AG09309 (cell line): ENCODE measurements at regions not wholly inside any gene's neighbourhood (a gene's known extent, or its start where the extent isn't known, plus 50 kb on each side); places are given as distances from the start of the nearest gene placed in this dataset.

Source experiments
- DNase-seq: peaks from one replicate; pipeline ENCODE4 v3.0.0-alpha.2; 2010; ENCODE audit warnings: low read depth
- H3K4me3 ChIP-seq: 2 replicates; pipeline ENCODE4 v1.5.1; 2011; ENCODE audit warnings: mild to moderate bottlenecking, low read depth, low read length, moderate library complexity; ENCODE audit not compliant: control insufficient read depth
- TF ChIP-seq, protein P1 (sequence below): IDR thresholded peaks from 2 replicates; pipeline ENCODE4 v1.5.1; 2011; ENCODE audit warnings: mild to moderate bottlenecking, low read depth, low read length, inconsistent platforms; ENCODE audit not compliant: insufficient read depth, control insufficient read depth; ENCODE audit errors: missing control alignments

DNA sequence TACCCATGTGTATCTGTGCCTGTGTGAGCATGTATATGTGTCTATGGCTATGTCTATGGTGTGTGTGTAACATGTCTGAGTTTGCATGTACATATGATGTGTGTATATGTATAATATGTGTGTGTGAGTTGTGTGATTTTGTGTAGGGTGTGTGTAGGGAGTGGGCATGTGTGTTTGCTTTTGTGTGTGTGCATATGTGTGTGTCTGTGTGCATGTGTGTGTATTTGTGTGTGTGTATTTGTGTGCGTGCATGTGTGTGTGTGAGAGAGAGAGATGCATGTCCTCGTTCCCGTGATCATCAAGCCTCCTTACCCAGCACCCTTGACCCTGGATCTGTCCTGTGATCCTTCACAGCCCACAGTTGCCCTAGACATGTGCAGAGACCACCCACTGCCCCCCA lies 79.5 kb downstream of the LINGO1 start:
- TF ChIP-seq, protein P1, sequence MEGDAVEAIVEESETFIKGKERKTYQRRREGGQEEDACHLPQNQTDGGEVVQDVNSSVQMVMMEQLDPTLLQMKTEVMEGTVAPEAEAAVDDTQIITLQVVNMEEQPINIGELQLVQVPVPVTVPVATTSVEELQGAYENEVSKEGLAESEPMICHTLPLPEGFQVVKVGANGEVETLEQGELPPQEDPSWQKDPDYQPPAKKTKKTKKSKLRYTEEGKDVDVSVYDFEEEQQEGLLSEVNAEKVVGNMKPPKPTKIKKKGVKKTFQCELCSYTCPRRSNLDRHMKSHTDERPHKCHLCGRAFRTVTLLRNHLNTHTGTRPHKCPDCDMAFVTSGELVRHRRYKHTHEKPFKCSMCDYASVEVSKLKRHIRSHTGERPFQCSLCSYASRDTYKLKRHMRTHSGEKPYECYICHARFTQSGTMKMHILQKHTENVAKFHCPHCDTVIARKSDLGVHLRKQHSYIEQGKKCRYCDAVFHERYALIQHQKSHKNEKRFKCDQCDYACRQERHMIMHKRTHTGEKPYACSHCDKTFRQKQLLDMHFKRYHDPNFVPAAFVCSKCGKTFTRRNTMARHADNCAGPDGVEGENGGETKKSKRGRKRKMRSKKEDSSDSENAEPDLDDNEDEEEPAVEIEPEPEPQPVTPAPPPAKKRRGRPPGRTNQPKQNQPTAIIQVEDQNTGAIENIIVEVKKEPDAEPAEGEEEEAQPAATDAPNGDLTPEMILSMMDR: no peak
- no peak for DNase-seq
- H3K4me3 ChIP-seq: no peak overlapping the region

DNA sequence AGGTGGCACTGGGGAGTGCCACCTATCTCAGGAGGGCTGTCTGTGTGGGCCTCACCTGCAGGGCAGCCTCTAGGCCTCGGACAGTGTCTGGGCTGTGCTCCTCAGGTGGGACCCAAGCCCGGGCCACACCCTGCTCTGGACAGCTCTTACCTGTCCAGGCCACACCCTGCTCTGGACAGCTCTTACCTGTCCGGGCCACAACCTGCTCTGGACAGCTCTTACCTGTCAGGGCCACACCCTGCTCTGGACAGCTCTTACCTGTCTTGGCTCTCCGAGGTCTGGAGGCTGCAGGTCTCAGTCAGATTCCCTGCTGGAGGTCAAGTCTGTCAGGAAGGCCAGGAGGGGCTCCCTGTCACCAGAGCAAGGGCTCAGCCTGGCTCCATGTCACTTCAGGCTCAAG lies 80.6 kb downstream of the LINGO1 start:
- TF ChIP-seq, protein P1: no peak
- no peak for DNase-seq
- no peak overlapping the region for H3K4me3 ChIP-seq

DNA sequence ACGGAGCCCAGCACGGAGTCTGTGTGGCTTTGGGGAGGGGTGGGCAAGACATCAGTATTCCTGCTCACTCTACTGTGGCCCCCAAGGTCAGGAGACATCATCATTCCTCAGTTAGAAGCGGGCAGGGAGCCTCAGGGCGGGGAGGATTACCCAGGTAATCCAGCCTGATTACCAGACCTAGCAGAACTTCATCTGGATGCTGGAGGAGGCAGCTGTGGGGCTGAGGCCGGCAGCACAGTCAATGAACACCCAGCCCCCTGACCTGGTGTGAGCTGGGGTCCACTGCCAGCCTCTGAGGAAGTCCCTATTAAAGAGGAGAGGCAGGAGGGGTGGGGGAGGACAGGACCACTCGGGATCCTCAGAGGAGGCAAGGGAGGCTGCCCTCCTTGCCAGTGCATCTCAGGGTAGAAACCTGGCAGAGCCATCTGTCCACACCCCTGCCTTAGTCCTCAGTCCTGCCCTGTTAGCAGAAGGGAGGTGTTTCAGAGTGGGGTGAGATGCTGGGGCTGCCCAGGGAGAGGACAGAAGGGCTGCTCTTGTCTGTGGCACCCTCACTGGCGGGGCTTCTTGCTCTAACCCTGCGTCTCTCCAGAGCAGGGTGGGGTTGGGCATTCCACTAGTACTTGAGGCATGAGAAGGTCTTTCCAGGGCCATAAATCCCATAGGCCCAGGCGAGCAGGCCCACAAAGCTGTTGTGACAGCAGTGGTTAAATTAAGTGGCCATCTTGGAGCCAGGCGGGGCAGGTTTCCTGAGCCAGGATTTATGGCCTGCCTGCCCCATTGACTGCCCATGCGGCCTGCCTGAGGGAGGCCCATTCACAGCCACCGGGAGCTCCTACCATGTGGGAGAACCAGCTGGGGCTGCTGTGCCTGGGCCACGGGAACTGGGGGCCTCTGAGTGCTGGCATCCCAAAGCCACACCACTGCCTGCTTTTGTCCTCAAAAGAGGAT lies 82.1 kb downstream of the LINGO1 start:
- no peak overlapping the region for H3K4me3 ChIP-seq
- TF ChIP-seq, protein P1: no peak
- no peak for DNase-seq

DNA sequence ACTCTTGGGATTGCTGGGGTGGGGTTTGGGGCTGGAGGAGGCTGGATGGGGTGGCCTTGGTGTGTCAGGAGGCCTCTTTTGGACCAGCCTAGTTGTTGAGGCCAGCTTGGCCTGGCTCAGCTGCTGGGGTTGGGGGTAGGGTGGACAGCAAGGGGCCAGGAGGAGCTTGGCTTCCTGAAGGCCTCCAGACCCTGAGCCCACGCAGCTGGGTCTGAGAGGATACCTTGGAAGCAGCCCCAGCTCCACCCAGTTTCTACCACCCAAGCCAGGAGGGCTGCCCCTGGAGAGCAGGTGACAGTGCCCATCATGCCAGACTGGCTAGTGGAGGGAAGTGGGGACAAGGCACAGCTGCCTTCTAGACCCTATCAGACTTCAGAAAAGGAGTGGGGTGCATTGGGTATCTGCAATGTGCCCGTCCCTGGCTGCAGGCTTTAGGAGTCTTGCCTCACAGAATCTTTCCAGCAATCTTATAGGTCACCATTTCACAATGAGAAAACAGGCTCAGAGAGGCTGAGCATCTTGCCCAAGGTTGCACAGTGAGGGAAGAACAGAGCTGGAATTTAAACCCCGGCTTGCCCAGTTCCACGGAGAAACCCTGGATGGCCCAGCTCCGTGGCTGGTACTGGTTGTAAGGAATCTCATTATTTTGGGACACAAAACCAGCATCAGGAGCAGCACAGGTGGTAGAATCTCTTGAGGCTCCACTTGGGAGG lies 83.0 kb downstream of the LINGO1 start:
- no peak overlapping the region for H3K4me3 ChIP-seq
- TF ChIP-seq, protein P1: no peak
- no peak for DNase-seq

DNA sequence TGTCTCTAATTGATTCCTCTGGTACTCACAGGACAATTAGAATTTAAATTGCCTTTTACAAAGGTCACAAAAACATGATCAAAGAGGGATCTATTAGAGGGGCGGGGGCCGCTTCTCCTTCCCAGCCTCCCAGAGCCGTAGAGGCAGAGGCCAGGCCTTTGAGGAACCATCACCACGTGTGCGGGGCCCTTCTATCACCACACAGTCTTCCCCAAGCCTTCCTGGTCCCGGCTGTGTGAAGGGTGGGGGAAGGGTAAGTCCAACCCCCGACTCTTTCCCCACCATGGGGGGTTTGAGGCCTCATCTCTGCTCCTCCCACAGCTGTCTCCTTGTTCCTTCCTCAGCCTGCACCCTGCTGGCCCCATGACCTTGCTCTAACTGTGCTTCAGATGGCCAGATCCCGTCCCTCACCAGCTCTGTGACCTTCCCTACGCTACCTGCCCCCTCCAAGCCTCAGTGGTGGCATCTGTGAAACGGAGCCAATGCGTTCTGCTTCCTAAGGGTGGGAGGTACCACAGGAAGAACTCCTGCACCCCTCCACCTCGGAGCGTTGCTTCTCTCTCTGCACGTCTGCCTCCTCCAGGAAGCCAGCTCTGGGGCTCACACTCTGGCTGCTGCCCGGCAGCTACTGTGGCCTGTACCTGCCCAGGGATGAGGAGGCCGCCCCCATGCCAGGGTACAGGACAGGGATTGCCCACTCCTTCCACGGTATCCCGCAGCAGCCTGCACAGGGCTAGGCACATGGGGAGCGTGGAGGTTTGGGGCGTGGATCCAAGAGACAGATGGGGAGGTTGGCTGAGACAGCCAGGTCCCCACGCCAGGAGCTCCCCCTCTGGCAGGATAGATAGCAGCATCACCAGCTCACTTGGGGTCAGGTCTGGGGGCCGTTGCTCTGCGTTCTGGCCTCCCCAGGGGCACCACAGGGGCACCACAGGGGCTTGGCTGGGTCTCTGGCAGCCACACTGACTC lies 83.8 kb downstream of the LINGO1 start:
- TF ChIP-seq, protein P1: no peak
- DNase-seq: no peak
- H3K4me3 ChIP-seq: no peak overlapping the region
